ENCODE measurements at regions not wholly inside any gene's neighbourhood (a gene's known extent, or its start where the extent isn't known, plus 50 kb on each side); places are given as distances from the start of the nearest gene placed in this dataset.

GRCh38 chr3:81985996-81986723 lies 224.7 kb upstream of the GBE1 start:
- ATAC-seq: no peak
- Histone ChIP-seq H3K4me3 (no peak overlapping the region), H3K4me1 (no peaks in the 10 kb centered on the region), H3K9me3 (no peaks in the 10 kb centered on the region), H3K27ac (no peak overlapping the region), H3K27me3 (no peaks in the 10 kb centered on the region), H3K36me3 (no peaks in the 10 kb centered on the region)
- no peak for FAIRE-seq
- intact Hi-C loops (cut with DNase I): no loop called here
- TF ChIP-seq CTCF (IDR thresholded peaks at IDR 0.05): no peak
- peak in 1 of 6 donors; percentile 18 for DNase-seq
- 84 to 94% methylated on average over 12 of the region's 12 CpGs for WGBS, 2 donors

DNA sequence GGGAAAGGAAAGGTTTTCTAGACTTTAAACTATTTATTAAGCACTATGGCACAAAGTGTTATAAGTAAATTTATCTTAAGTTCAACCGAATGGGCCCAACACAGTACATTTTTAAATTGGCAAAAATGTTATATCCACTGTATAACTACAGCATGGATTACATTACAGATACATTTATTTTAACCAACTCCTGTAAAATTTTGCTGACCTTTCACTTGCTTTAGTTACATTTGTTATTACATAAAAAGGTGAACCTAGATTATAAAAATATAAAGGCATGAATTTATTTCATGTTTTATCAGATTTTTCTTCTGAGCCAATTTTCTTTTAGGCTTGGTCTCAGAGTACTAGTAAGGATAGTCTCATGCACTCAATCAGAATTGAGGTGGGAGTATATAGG lies 221.9 kb upstream of the GBE1 start:
- intact Hi-C loops (cut with DNase I): no loop called here

GRCh38 chr3:81980596-81981494 lies 219.4 kb upstream of the GBE1 start:
- 65% methylated on average over 10 of the region's 10 CpGs for WGBS, 2 donors
- no peaks in the 10 kb centered on the region for H3K27me3 ChIP-seq
- no peak for FAIRE-seq

More for the DNA sequence above, 221.9 kb upstream of the GBE1 start:
- no peaks in the 10 kb centered on the region for H3K27me3 ChIP-seq
- no peak for TF ChIP-seq CTCF (IDR thresholded peaks at IDR 0.05)
- H3K4me1 ChIP-seq: no peaks in the 10 kb centered on the region
- H3K9me3 ChIP-seq: no peaks in the 10 kb centered on the region
- FAIRE-seq (no peak), ATAC-seq (no peak), DNase-seq (no peak)
- no peak overlapping the region for H3K4me3 ChIP-seq
- no peaks in the 10 kb centered on the region for H3K36me3 ChIP-seq
- H3K27ac ChIP-seq: no peak overlapping the region
- 70 to 83% methylated on average over 1 of the region's 1 CpG for WGBS, 2 donors

GRCh38 chr3:81974751-81975150 lies 213.3 kb upstream of the GBE1 start:
- TF ChIP-seq CTCF (IDR thresholded peaks at IDR 0.05): no peak
- no peaks in the 10 kb centered on the region for H3K36me3 ChIP-seq
- DNase-seq: no peak
- ATAC-seq: no peak
- H3K4me1 ChIP-seq: no peaks in the 10 kb centered on the region
- H3K27ac ChIP-seq: no peak overlapping the region
- no peak overlapping the region for H3K4me3 ChIP-seq
- no peaks in the 10 kb centered on the region for H3K27me3 ChIP-seq
- intact Hi-C loops (cut with DNase I): no loop called here
- FAIRE-seq: no peak
- no peaks in the 10 kb centered on the region for H3K9me3 ChIP-seq
- WGBS, 2 donors: 9 to 13% methylated on average over 2 of the region's 2 CpGs

More at GRCh38 chr3:81980596-81981494, 219.4 kb upstream of the GBE1 start:
- no peak for ATAC-seq
- Histone ChIP-seq H3K4me3 (no peak overlapping the region), H3K27ac (no peak overlapping the region), H3K36me3 (no peaks in the 10 kb centered on the region), H3K4me1 (no peaks in the 10 kb centered on the region), H3K9me3 (no peaks in the 10 kb centered on the region)
- DNase-seq: no peak
- intact Hi-C loops (cut with DNase I): no loop called here
- TF ChIP-seq CTCF (IDR thresholded peaks at IDR 0.05): no peak

All from pancreas (tissue), 10 donors.